ENCODE measurements at regions not wholly inside any gene's neighbourhood (a gene's known extent, or its start where the extent isn't known, plus 50 kb on each side); places are given as distances from the start of the nearest gene placed in this dataset.

DNA sequence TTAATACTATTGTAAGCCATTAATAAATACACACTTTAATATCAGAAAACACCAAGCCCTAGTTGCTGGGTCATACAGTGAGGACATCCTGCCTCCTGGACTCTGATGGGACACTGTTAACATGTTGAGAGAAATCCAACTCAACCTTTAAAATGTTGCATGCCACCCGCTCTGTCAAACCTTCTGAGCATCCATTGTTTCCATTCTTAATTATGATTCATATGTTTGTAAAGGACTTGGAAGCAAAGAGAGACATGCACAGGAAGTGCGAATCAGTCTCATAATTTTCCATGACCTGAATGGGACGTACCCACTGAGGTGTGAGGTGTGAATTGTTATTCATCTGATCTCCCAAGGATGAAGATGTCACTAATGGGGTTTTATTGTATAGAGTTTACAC lies 186.4 kb downstream of the CAAP1 start:
- H3K27ac ChIP-seq (ENCODE audit: poor library complexity, severe bottlenecking) = no peak overlapping the region
- no peaks in the 10 kb centered on the region for H3K9me3 ChIP-seq (ENCODE audit: severe bottlenecking)
- H3K4me3 ChIP-seq (ENCODE audit: severe bottlenecking) = no peak overlapping the region
- 0 out of 3 replicates have a peak, but pooled peaks have one; percentile 19 for ATAC-seq (ENCODE audit: low read depth)
- no peaks in the 10 kb centered on the region for H3K36me3 ChIP-seq (ENCODE audit: low read depth)
- TF ChIP-seq, protein P1, sequence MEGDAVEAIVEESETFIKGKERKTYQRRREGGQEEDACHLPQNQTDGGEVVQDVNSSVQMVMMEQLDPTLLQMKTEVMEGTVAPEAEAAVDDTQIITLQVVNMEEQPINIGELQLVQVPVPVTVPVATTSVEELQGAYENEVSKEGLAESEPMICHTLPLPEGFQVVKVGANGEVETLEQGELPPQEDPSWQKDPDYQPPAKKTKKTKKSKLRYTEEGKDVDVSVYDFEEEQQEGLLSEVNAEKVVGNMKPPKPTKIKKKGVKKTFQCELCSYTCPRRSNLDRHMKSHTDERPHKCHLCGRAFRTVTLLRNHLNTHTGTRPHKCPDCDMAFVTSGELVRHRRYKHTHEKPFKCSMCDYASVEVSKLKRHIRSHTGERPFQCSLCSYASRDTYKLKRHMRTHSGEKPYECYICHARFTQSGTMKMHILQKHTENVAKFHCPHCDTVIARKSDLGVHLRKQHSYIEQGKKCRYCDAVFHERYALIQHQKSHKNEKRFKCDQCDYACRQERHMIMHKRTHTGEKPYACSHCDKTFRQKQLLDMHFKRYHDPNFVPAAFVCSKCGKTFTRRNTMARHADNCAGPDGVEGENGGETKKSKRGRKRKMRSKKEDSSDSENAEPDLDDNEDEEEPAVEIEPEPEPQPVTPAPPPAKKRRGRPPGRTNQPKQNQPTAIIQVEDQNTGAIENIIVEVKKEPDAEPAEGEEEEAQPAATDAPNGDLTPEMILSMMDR (IDR thresholded peaks at IDR 0.05; ENCODE audit: poor library complexity, severe bottlenecking) = no peak
- H3K4me1 ChIP-seq (ENCODE audit: insufficient read depth, poor library complexity, severe bottlenecking) = no peaks in the 10 kb centered on the region
- DNase-seq (ENCODE audit: low spot score) = no peak
- peaks cover 4% of the 10 kb centered on the region for H3K27me3 ChIP-seq (ENCODE audit: insufficient read depth, poor library complexity, severe bottlenecking)

DNA sequence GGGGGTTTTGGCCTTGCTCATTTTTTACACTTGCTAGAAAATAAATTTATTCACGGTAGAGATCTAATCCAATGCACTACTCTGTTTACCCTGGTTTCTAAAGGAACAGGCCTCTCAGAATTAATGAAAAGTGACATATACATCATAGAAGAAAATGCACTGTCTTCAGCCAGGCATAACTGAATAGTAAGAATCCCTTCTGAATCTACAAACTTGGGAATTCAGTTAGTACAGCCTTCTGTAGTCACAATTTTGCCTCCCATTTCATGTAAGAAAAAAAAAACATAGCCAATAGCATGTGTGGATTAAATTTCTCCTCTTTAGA lies 197.3 kb downstream of the CAAP1 start:
- no peaks in the 10 kb centered on the region for H3K27me3 ChIP-seq (ENCODE audit: insufficient read depth, poor library complexity, severe bottlenecking)
- no peaks in the 10 kb centered on the region for H3K36me3 ChIP-seq (ENCODE audit: low read depth)
- DNase-seq (ENCODE audit: low spot score) (no peak), ATAC-seq (ENCODE audit: low read depth) (no peak)
- H3K4me3 ChIP-seq (ENCODE audit: severe bottlenecking) = no peak overlapping the region
- no peak overlapping the region for H3K27ac ChIP-seq (ENCODE audit: poor library complexity, severe bottlenecking)
- no peaks in the 10 kb centered on the region for H3K9me3 ChIP-seq (ENCODE audit: severe bottlenecking)
- H3K4me1 ChIP-seq (ENCODE audit: insufficient read depth, poor library complexity, severe bottlenecking) = no peaks in the 10 kb centered on the region
- TF ChIP-seq, protein P1 (IDR thresholded peaks at IDR 0.05; ENCODE audit: poor library complexity, severe bottlenecking) = no peak

DNA sequence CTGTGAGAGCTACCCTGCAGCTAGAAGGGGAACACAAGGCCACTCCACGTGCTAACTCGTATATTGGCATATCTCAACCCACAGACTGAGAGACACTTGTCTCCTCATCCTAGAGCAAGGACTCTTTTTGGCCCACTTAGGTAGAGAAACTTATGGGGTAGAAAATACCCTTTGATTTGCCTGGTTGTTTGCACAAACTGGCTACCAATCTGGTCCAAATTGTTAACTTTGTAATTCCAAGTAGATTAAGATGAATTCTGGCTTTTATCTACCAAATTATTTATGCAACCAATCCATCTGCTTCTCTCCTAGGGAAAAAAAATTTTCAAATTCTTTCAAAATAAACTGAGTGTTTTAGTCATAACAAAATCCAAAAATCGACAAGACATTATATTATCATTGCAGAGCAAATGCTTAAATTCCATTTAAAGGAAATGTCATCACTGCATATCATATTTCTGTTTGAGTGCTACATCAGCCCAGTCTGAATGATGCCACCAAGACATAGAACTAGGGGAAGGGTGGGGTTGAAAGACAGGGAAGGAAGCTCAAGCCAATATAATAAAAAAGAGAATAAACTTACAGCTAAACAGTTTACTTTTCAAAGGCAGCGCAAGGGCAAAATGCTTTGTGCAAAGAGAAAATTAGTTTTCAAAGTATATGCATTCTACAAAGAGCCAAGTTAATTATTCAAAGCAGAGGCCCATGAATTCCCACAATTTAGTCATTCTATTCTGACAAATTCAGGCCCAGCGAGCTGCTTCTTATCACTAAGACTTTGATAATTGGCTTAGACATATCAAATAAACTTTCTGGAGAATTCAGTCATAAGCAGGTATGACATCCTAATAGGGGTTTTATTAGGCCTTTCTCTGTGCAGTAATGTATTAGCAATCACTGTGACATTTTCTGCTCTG lies 198.0 kb downstream of the CAAP1 start:
- DNase-seq (ENCODE audit: low spot score) (no peak), ATAC-seq (ENCODE audit: low read depth) (no peak)
- Histone ChIP-seq H3K4me1 (ENCODE audit: insufficient read depth, poor library complexity, severe bottlenecking) (no peaks in the 10 kb centered on the region), H3K27ac (ENCODE audit: poor library complexity, severe bottlenecking) (no peak overlapping the region), H3K4me3 (ENCODE audit: severe bottlenecking) (no peak overlapping the region), H3K9me3 (ENCODE audit: severe bottlenecking) (no peaks in the 10 kb centered on the region), H3K27me3 (ENCODE audit: insufficient read depth, poor library complexity, severe bottlenecking) (no peaks in the 10 kb centered on the region), H3K36me3 (ENCODE audit: low read depth) (no peaks in the 10 kb centered on the region)
- TF ChIP-seq, protein P1 (IDR thresholded peaks at IDR 0.05; ENCODE audit: poor library complexity, severe bottlenecking) = no peak

DNA sequence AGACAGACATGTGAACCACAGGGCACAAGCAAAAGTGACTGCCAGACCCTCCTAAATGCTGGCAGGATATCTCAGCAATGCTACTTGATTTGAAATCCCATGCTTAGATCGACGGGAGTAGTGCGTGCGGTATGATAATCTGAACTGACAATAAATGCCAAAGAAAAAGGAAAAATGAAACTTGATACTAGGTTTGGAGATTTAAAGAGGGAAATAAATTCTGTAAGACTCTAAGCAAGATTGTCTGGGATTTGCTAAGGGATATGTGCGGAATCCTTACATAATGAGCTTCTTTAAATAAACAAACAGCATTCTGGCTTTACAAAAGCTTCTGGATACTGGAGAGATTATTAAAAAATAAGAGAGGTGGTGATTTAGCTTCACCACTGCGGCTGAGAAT lies 203.6 kb downstream of the CAAP1 start:
- no peaks in the 10 kb centered on the region for H3K36me3 ChIP-seq (ENCODE audit: low read depth)
- no peak overlapping the region for H3K4me3 ChIP-seq (ENCODE audit: severe bottlenecking)
- no peaks in the 10 kb centered on the region for H3K4me1 ChIP-seq (ENCODE audit: insufficient read depth, poor library complexity, severe bottlenecking)
- no peaks in the 10 kb centered on the region for H3K27me3 ChIP-seq (ENCODE audit: insufficient read depth, poor library complexity, severe bottlenecking)
- no peak for DNase-seq (ENCODE audit: low spot score)
- ATAC-seq (ENCODE audit: low read depth) = no peak
- no peak overlapping the region for H3K27ac ChIP-seq (ENCODE audit: poor library complexity, severe bottlenecking)
- H3K9me3 ChIP-seq (ENCODE audit: severe bottlenecking) = no peaks in the 10 kb centered on the region
- TF ChIP-seq, protein P1 (IDR thresholded peaks at IDR 0.05; ENCODE audit: poor library complexity, severe bottlenecking) = no peak

DNA sequence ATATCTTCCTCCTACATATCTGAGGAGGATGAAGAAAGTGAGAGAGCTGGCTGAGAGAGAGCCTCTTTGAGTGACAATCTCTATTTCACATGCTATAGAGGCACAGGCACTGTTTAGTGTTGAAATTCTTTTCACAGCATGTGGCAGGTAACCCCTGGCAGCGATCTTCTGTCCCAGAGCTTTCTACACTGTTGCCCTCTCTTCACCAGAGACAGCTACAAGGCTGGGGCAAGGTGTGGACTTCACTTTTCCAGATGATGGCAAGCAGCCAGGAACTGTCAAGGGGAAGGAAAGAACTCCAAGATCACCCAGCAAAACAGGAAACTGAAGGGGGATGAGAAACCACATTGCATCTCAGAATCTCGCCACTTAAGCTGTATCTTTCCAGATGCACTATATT lies 205.2 kb downstream of the CAAP1 start:
- ATAC-seq (ENCODE audit: low read depth) (no peak), DNase-seq (ENCODE audit: low spot score) (no peak)
- H3K27ac ChIP-seq (ENCODE audit: poor library complexity, severe bottlenecking) = no peak overlapping the region
- TF ChIP-seq, protein P1 (IDR thresholded peaks at IDR 0.05; ENCODE audit: poor library complexity, severe bottlenecking) = no peak
- no peaks in the 10 kb centered on the region for H3K36me3 ChIP-seq (ENCODE audit: low read depth)
- no peaks in the 10 kb centered on the region for H3K9me3 ChIP-seq (ENCODE audit: severe bottlenecking)
- peaks cover 4% of the 10 kb centered on the region for H3K27me3 ChIP-seq (ENCODE audit: insufficient read depth, poor library complexity, severe bottlenecking)
- no peaks in the 10 kb centered on the region for H3K4me1 ChIP-seq (ENCODE audit: insufficient read depth, poor library complexity, severe bottlenecking)
- no peak overlapping the region for H3K4me3 ChIP-seq (ENCODE audit: severe bottlenecking)

All from RWPE2 (cell line).